Astrocyte (in vitro differentiated cells and primary cell): ENCODE measurements at regions not wholly inside any gene's neighbourhood (a gene's known extent, or its start where the extent isn't known, plus 50 kb on each side); places are given as distances from the start of the nearest gene placed in this dataset.

Experiments used
- DNase-seq: peaks from one replicate; pipeline ENCODE4 v3.0.0-alpha.2; 2010; ENCODE audit warnings: low read depth
- FAIRE-seq: peaks from 2 replicates; lab custom pipeline; 2011; peaks lifted over from hg19 to GRCh38; lab: Jason Lieb, UNC
- H2AFZ ChIP-seq: 2 replicates; pipeline ENCODE4 v1.6.0; 2012; ENCODE audit warnings: low read depth, low read length, inconsistent platforms
- H3K27ac ChIP-seq: 2 replicates; pipeline ENCODE4 v1.5.1; 2011; ENCODE audit warnings: low read depth, low read length, inconsistent platforms
- H3K27me3 ChIP-seq: 2 replicates; pipeline ENCODE4 v1.6.0; 2011; ENCODE audit warnings: low read length, inconsistent platforms; ENCODE audit not compliant: insufficient read depth
- H3K36me3 ChIP-seq: 2 replicates; pipeline ENCODE4 v1.5.1; 2011; ENCODE audit warnings: low read length, inconsistent platforms; ENCODE audit not compliant: insufficient read depth
- H3K4me1 ChIP-seq: 2 replicates; pipeline ENCODE4 v1.5.1; 2011; ENCODE audit warnings: low read length, inconsistent platforms; ENCODE audit not compliant: insufficient read depth
- H3K4me2 ChIP-seq: 2 replicates; pipeline ENCODE4 v1.6.0; 2012; ENCODE audit warnings: low read length, inconsistent platforms
- H3K4me3 ChIP-seq: 2 replicates; pipeline ENCODE4 v1.5.1; 2011; ENCODE audit warnings: low read depth, mild to moderate bottlenecking, low read length, inconsistent platforms; ENCODE audit not compliant: insufficient read depth
- H3K79me2 ChIP-seq: 2 replicates; pipeline ENCODE4 v1.6.0; 2012; ENCODE audit warnings: mild to moderate bottlenecking, low read length, inconsistent platforms; ENCODE audit not compliant: insufficient read depth
- H3K9ac ChIP-seq: 2 replicates; pipeline ENCODE4 v1.6.0; 2012; ENCODE audit warnings: mild to moderate bottlenecking, low read length, inconsistent platforms
- H3K9me3 ChIP-seq: 2 replicates; pipeline ENCODE4 v1.5.1; 2012; ENCODE audit warnings: low read depth, mild to moderate bottlenecking, low read length, inconsistent platforms; ENCODE audit not compliant: insufficient read depth
- H4K20me1 ChIP-seq: 2 replicates; pipeline ENCODE4 v1.6.0; 2012; ENCODE audit warnings: low read length, inconsistent platforms; ENCODE audit not compliant: insufficient read depth
- H3K27ac Mint-ChIP-seq: one replicate; pipeline ENCODE4 v1.8.0; 2021; ENCODE audit warnings: mild to moderate bottlenecking, mixed read lengths; ENCODE audit not compliant: unreplicated experiment
- H3K27me3 Mint-ChIP-seq: one replicate; pipeline ENCODE4 v1.8.0; 2021; ENCODE audit warnings: low read depth, mixed read lengths; ENCODE audit not compliant: unreplicated experiment
- H3K36me3 Mint-ChIP-seq: one replicate; pipeline ENCODE4 v1.8.0; 2021; ENCODE audit warnings: low read depth, mixed read lengths; ENCODE audit not compliant: unreplicated experiment
- H3K4me1 Mint-ChIP-seq: one replicate; pipeline ENCODE4 v1.8.0; 2021; ENCODE audit warnings: low read depth, mixed read lengths; ENCODE audit not compliant: unreplicated experiment
- H3K4me3 Mint-ChIP-seq: one replicate; pipeline ENCODE4 v1.8.0; 2021; ENCODE audit warnings: mild to moderate bottlenecking, moderate library complexity, mixed read lengths; ENCODE audit not compliant: unreplicated experiment
- H3K9me3 Mint-ChIP-seq: one replicate; pipeline ENCODE4 v1.8.0; 2021; ENCODE audit warnings: mild to moderate bottlenecking, mixed read lengths; ENCODE audit not compliant: unreplicated experiment
- CTCF ChIP-seq: IDR thresholded peaks from 2 replicates; pipeline ENCODE4 v1.5.1; 2011; ENCODE audit warnings: low read depth, mild to moderate bottlenecking, inconsistent platforms, low read length, moderate library complexity; ENCODE audit not compliant: insufficient read depth
- EZH2 ChIP-seq: IDR thresholded peaks from 2 replicates; pipeline ENCODE4 v1.6.1; 2012; ENCODE audit warnings: mild to moderate bottlenecking, low read length, inconsistent platforms; ENCODE audit not compliant: insufficient read depth

- FAIRE-seq (no peak), DNase-seq (no peak)
- Histone ChIP-seq H3K4me3 (no peak overlapping the region), H3K36me3 (no peaks in the 10 kb centered on the region), H2AFZ (no peak overlapping the region), H3K4me2 (no peak overlapping the region), H3K79me2 (no peaks in the 10 kb centered on the region), H3K9me3 (no peaks in the 10 kb centered on the region), H4K20me1 (no peaks in the 10 kb centered on the region), H3K9ac (no peak overlapping the region), H3K27ac (no peak overlapping the region), H3K27me3 (no peaks in the 10 kb centered on the region), H3K4me1 (no peaks in the 10 kb centered on the region)
- no peak for TF ChIP-seq CTCF
- no peak for TF ChIP-seq EZH2
- peaks cover 1% of the 10 kb centered on the region for H3K9me3 Mint-ChIP-seq
- no peaks in the 10 kb centered on the region for H3K36me3 Mint-ChIP-seq
- no peak overlapping the region for H3K4me3 Mint-ChIP-seq
- no peak overlapping the region for H3K27ac Mint-ChIP-seq
- no peaks in the 10 kb centered on the region for H3K4me1 Mint-ChIP-seq
- H3K27me3 Mint-ChIP-seq, result peaks cover 8% of the 10 kb centered on the region
These were observed 232.4 kb upstream of the RHOBTB1 start for GRCh38 chr10:61176424-61176823.

GRCh38 chr10:61175316-61175715 is 231.3 kb upstream of the RHOBTB1 start:
- Histone ChIP-seq H3K27ac (no peak overlapping the region), H3K4me1 (no peaks in the 10 kb centered on the region), H3K36me3 (no peaks in the 10 kb centered on the region), H3K4me3 (no peak overlapping the region), H3K9ac (no peak overlapping the region), H3K4me2 (no peak overlapping the region), H2AFZ (no peak overlapping the region), H3K79me2 (no peaks in the 10 kb centered on the region), H3K27me3 (no peaks in the 10 kb centered on the region), H4K20me1 (no peaks in the 10 kb centered on the region), H3K9me3 (no peaks in the 10 kb centered on the region)
- Mint-ChIP-seq H3K27ac (no peak overlapping the region), H3K4me3 (no peak overlapping the region), H3K27me3 (peaks cover 10% of the 10 kb centered on the region), H3K4me1 (no peaks in the 10 kb centered on the region), H3K9me3 (peaks cover 1% of the 10 kb centered on the region), H3K36me3 (no peaks in the 10 kb centered on the region)
- no peak for FAIRE-seq
- DNase-seq, result peak; percentile 51
- TF ChIP-seq CTCF, result no peak
- no peak for TF ChIP-seq EZH2

GRCh38 chr10:61173450-61173849 is 229.5 kb upstream of the RHOBTB1 start:
- no peak overlapping the region for H2AFZ ChIP-seq
- no peak overlapping the region for H3K4me3 ChIP-seq
- peaks cover 1% of the 10 kb centered on the region for H3K9me3 Mint-ChIP-seq
- H3K4me1 ChIP-seq, result no peaks in the 10 kb centered on the region
- peaks cover 10% of the 10 kb centered on the region for H3K27me3 Mint-ChIP-seq
- H3K4me2 ChIP-seq, result no peak overlapping the region
- H3K4me1 Mint-ChIP-seq, result no peaks in the 10 kb centered on the region
- no peaks in the 10 kb centered on the region for H3K36me3 ChIP-seq
- no peaks in the 10 kb centered on the region for H3K9me3 ChIP-seq
- TF ChIP-seq EZH2 (no peak), CTCF (no peak)
- H3K27ac ChIP-seq, result no peak overlapping the region
- no peaks in the 10 kb centered on the region for H3K36me3 Mint-ChIP-seq
- no peak overlapping the region for H3K4me3 Mint-ChIP-seq
- H3K79me2 ChIP-seq, result no peaks in the 10 kb centered on the region
- no peaks in the 10 kb centered on the region for H4K20me1 ChIP-seq
- H3K27me3 ChIP-seq, result no peaks in the 10 kb centered on the region
- H3K27ac Mint-ChIP-seq, result no peak overlapping the region
- H3K9ac ChIP-seq, result no peak overlapping the region
- DNase-seq (no peak), FAIRE-seq (no peak)
